ACHN (cell line): ENCODE measurements at regions not wholly inside any gene's neighbourhood (a gene's known extent, or its start where the extent isn't known, plus 50 kb on each side); places are given as distances from the start of the nearest gene placed in this dataset.

ENCODE experiments used
- DNase-seq: peaks from one replicate; pipeline ENCODE4 v3.0.0-alpha.2; 2015
- in situ Hi-C: cut with HindIII; loops from 2 replicates; pipeline ENCODE4 v1.10.0; 2017; ENCODE audit warnings: low sequenced_read_pairs, low pct_ligation_motif_present, low pct_unique_long_range_greater_than_20kb

GRCh38 chr11:116282481-116282880, 490.3 kb downstream of the BUD13 start:
- in situ Hi-C loops, result no loop called here

GRCh38 chr11:116281173-116282160, 491.3 kb downstream of the BUD13 start:
- DNase-seq, result no peak

More at GRCh38 chr11:116282481-116282880, 490.3 kb downstream of the BUD13 start:
- no peak for DNase-seq

GRCh38 chr11:116279511-116279910, 493.3 kb downstream of the BUD13 start:
- in situ Hi-C loops, result no loop called here

More at GRCh38 chr11:116281173-116282160, 491.3 kb downstream of the BUD13 start:
- in situ Hi-C loops, result no loop called here

GRCh38 chr11:116278076-116278475, 494.7 kb downstream of the BUD13 start:
- no peak for DNase-seq

More at GRCh38 chr11:116279511-116279910, 493.3 kb downstream of the BUD13 start:
- DNase-seq, result no peak

GRCh38 chr11:116276051-116277044, 496.4 kb downstream of the BUD13 start:
- in situ Hi-C loops, result no loop called here
- DNase-seq, result peak; percentile 71

More at GRCh38 chr11:116278076-116278475, 494.7 kb downstream of the BUD13 start:
- in situ Hi-C loops, result no loop called here

GRCh38 chr11:116275635-116276034, 497.2 kb downstream of the BUD13 start:
- DNase-seq, result peak; percentile 5
- in situ Hi-C loops, result no loop called here

GRCh38 chr11:116274521-116274920, 498.3 kb downstream of the BUD13 start:
- in situ Hi-C loops, result no loop called here

GRCh38 chr11:116272181-116272789, 500.5 kb downstream of the BUD13 start:
- in situ Hi-C loops, result no loop called here
- DNase-seq, result no peak

More at GRCh38 chr11:116274521-116274920, 498.3 kb downstream of the BUD13 start:
- no peak for DNase-seq

GRCh38 chr11:116271479-116271878, 501.3 kb downstream of the BUD13 start:
- DNase-seq, result no peak
- in situ Hi-C loops, result no loop called here

- no peak for DNase-seq
- in situ Hi-C loops, result no loop called here
These were observed 505.6 kb downstream of the BUD13 start for GRCh38 chr11:116267146-116267545.

GRCh38 chr11:116263770-116264169, 509.0 kb downstream of the BUD13 start:
- in situ Hi-C loops, result no loop called here
- no peak for DNase-seq

GRCh38 chr11:116263019-116263418, 509.8 kb downstream of the BUD13 start:
- no peak for DNase-seq
- in situ Hi-C loops, result no loop called here

GRCh38 chr11:116262370-116262769, 510.4 kb downstream of the BUD13 start:
- in situ Hi-C loops, result no loop called here
- DNase-seq, result no peak

GRCh38 chr11:116261606-116262005, 511.2 kb downstream of the BUD13 start:
- DNase-seq, result no peak
- in situ Hi-C loops, result no loop called here

- no peak for DNase-seq
- in situ Hi-C loops, result no loop called here
These were observed 514.0 kb downstream of the BUD13 start for GRCh38 chr11:116258821-116259220.

GRCh38 chr11:116257883-116258282, 514.9 kb downstream of the BUD13 start:
- DNase-seq, result no peak
- in situ Hi-C loops, result no loop called here

GRCh38 chr11:116257092-116257491, 515.7 kb downstream of the BUD13 start:
- in situ Hi-C loops, result no loop called here
- no peak for DNase-seq

GRCh38 chr11:116256215-116256614, 516.6 kb downstream of the BUD13 start:
- in situ Hi-C loops, result no loop called here
- DNase-seq, result no peak
